ENCODE measurements at regions not wholly inside any gene's neighbourhood (a gene's known extent, or its start where the extent isn't known, plus 50 kb on each side); places are given as distances from the start of the nearest gene placed in this dataset.

- TF ChIP-seq, protein P1, sequence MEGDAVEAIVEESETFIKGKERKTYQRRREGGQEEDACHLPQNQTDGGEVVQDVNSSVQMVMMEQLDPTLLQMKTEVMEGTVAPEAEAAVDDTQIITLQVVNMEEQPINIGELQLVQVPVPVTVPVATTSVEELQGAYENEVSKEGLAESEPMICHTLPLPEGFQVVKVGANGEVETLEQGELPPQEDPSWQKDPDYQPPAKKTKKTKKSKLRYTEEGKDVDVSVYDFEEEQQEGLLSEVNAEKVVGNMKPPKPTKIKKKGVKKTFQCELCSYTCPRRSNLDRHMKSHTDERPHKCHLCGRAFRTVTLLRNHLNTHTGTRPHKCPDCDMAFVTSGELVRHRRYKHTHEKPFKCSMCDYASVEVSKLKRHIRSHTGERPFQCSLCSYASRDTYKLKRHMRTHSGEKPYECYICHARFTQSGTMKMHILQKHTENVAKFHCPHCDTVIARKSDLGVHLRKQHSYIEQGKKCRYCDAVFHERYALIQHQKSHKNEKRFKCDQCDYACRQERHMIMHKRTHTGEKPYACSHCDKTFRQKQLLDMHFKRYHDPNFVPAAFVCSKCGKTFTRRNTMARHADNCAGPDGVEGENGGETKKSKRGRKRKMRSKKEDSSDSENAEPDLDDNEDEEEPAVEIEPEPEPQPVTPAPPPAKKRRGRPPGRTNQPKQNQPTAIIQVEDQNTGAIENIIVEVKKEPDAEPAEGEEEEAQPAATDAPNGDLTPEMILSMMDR (IDR thresholded peaks at IDR 0.05), result no peak
- TF ChIP-seq POLR2A (IDR thresholded peaks at IDR 0.05), result no peak
Measured at GRCh38 chr6:96742702-96743101, 94.6 kb downstream of the GPR63 start.
